GM12875 (cell line): ENCODE measurements at regions not wholly inside any gene's neighbourhood (a gene's known extent, or its start where the extent isn't known, plus 50 kb on each side); places are given as distances from the start of the nearest gene placed in this dataset.
"Not testable (repeated sequence)": the region's sequence is repeated elsewhere in the genome, so short reads cannot be mapped to it uniquely, and the experiment has no call there.

Experiments used
- H3K4me3 ChIP-seq: one replicate; pipeline ENCODE4 v1.5.1; 2011; ENCODE audit warnings: low read depth, low read length, control low read depth

DNA sequence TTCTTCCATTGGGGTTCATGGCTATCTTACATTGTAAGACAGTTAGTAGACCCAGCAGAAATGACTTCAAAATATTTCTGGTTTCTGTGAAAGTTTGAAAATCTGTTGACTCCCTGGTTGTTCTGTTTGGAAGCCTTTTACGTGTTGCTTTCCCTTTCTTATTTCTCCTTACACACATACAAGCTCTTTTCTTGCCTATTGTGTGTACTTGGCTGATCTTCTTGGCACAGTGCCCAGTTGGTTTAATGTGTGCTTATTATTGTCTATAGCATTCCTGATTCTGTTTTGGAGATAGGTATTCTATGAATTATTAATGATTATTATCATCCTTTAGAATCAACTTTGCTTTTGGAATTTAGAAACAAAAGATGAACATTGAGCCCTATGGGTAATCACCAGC is 1995.0 kb downstream of the FOXD4L5 start:
- not testable (repeated sequence) for H3K4me3 ChIP-seq
